ENCODE measurements at regions not wholly inside any gene's neighbourhood (a gene's known extent, or its start where the extent isn't known, plus 50 kb on each side); places are given as distances from the start of the nearest gene placed in this dataset.

GRCh38 chr5:79859588-79859987 lies 131.5 kb downstream of the MTX3 start:
- TF ChIP-seq POLR2AphosphoS5 (IDR thresholded peaks at IDR 0.05) = no peak
- no peak for TF ChIP-seq CTCF (IDR thresholded peaks at IDR 0.05)

Data from breast epithelium (tissue), 3 donors.